Astrocyte of the cerebellum (primary cell): ENCODE measurements at regions not wholly inside any gene's neighbourhood (a gene's known extent, or its start where the extent isn't known, plus 50 kb on each side); places are given as distances from the start of the nearest gene placed in this dataset.

ENCODE experiments used
- DNase-seq: peaks from one replicate; pipeline ENCODE4 v3.0.0-alpha.2; 2011; ENCODE audit warnings: low read depth
- H3K4me3 ChIP-seq: 2 replicates; pipeline ENCODE4 v1.5.1; 2011; ENCODE audit warnings: mild to moderate bottlenecking, low read depth, low read length, moderate library complexity
- CTCF ChIP-seq: IDR thresholded peaks from 2 replicates; pipeline ENCODE4 v1.5.1; 2012; ENCODE audit warnings: low read length, low read depth, moderate library complexity, mild to moderate bottlenecking; ENCODE audit errors: missing control alignments
- in situ Hi-C: cut with HindIII; loops from 2 replicates; pipeline ENCODE4 v1.10.0; 2017; ENCODE audit warnings: low sequenced_read_pairs

- DNase-seq, result no peak
- in situ Hi-C loops, result loop anchor here (10.0 kb wide), 1 partner anchor 784 kb away; no protein-coding TSS in a partner anchor
- no peak overlapping the region for H3K4me3 ChIP-seq
- no peak for TF ChIP-seq CTCF
Measured at GRCh38 chr9:120338340-120338739, 241.6 kb downstream of the CDK5RAP2 start.

DNA sequence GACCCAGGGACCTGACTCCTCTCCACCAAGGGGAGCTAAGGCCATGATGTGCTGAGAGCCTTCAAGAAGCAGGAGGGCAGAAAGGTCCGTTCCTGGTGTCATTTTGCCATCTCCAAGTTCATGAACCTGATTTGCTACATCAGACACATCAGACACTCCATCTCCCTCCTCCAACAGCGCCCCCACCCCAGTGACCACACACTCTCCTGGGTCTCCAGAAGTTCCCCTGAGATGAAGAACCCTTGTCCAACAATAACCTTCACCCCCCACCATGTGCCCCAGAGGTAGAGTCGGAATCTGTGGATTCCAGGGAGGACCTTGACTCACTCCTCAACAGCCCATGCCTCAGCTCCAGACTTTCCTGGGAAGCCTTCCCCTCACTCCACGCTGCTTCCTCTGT lies 242.8 kb downstream of the CDK5RAP2 start:
- H3K4me3 ChIP-seq, result no peak overlapping the region
- in situ Hi-C loops, result loop anchor here (10.0 kb wide), 1 partner anchor 782 kb away; no protein-coding TSS in a partner anchor
- no peak for DNase-seq
- no peak for TF ChIP-seq CTCF

GRCh38 chr9:120336753-120337090 lies 243.2 kb downstream of the CDK5RAP2 start:
- in situ Hi-C loops, result loop anchor here (10.0 kb wide), 1 partner anchor 782 kb away; no protein-coding TSS in a partner anchor
- H3K4me3 ChIP-seq, result no peak overlapping the region
- TF ChIP-seq CTCF, result no peak
- DNase-seq, result no peak

DNA sequence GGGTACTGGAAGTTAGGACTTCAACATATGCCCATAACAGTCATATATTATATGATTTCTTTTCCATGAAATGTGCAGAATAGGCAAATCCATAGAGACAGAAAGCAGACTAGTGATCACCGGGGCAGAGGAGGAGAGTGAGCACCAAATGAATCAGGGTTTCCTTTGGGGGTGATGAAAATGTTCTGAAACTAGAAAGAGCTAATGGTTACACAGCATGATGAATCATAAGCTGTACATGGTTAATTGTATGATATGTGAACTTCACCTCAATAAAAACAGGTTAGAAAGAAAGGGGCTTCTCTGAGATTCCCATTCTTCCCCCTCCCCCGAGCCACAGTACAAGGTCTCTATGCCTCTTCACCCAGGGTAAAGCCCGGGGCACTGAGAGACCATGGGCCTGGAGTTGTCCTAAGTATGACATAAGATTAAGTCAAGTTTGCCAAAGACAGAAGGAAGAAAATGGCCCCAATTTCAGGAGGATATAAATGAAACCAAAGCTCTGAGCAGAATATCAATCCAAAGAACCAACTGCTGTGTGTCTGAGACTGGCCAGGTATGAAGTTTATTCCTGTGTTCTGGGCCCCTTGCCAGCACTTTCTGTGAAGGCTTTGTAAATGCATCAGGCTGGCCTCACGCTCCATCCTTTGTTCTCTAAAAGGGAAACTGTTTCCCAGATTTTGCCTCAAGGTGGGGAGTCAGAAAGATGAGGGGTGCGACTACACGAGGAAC lies 243.8 kb downstream of the CDK5RAP2 start:
- TF ChIP-seq CTCF, result no peak
- H3K4me3 ChIP-seq, result no peak overlapping the region
- no peak for DNase-seq
- in situ Hi-C loops, result loop anchor here (10.0 kb wide), 1 partner anchor 781 kb away; no protein-coding TSS in a partner anchor

GRCh38 chr9:120331913-120332312 lies 248.1 kb downstream of the CDK5RAP2 start:
- no peak for DNase-seq
- in situ Hi-C loops, result loop anchor here (10.0 kb wide), 1 partner anchor 777 kb away; no protein-coding TSS in a partner anchor
- TF ChIP-seq CTCF, result no peak
- H3K4me3 ChIP-seq, result no peak overlapping the region

DNA sequence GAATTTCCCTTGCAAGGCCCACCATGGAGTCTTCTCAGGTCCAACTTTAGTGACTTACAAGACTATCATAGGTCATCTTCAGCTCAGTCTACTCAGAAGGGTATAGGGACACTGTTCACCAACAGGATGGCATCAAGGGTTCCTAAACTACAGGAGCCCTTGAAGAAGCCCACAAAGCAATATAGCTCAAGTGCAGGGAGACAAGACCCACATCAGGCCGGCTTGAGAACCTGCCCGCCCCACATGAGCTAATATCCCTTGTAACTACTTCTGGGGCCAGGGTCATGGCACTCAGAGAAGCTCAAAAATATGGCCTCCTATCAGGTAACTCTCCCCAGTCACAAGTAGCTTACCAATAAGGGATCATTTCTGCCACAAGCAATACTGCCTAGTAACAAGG lies 249.9 kb downstream of the CDK5RAP2 start:
- no peak for DNase-seq
- no peak for TF ChIP-seq CTCF
- no peak overlapping the region for H3K4me3 ChIP-seq
- in situ Hi-C loops, result loop anchor here (10.0 kb wide), 1 partner anchor 775 kb away; no protein-coding TSS in a partner anchor

GRCh38 chr9:120327322-120327721 lies 252.6 kb downstream of the CDK5RAP2 start:
- in situ Hi-C loops, result no loop called here
- TF ChIP-seq CTCF, result no peak
- DNase-seq, result no peak
- no peak overlapping the region for H3K4me3 ChIP-seq
